OCI-M2 (cell line): ENCODE measurements at regions not wholly inside any gene's neighbourhood (a gene's known extent, or its start where the extent isn't known, plus 50 kb on each side); places are given as distances from the start of the nearest gene placed in this dataset.

Experiments used
- DNase-seq: peaks from one replicate; lab custom pipeline; 2025; ENCODE audit not compliant: unreplicated experiment; lab: John Stamatoyannopoulos, UW

GRCh38 chr4:3818371-3818770, 52.2 kb downstream of the ADRA2C start:
- DNase-seq: no peak

GRCh38 chr4:3819210-3819919, 53.2 kb downstream of the ADRA2C start:
- DNase-seq: no peak

- DNase-seq: no peak
Measured at GRCh38 chr4:3820016-3820805, 54.0 kb downstream of the ADRA2C start.

- DNase-seq: no peak
Measured at GRCh38 chr4:3820806-3821579, 54.8 kb downstream of the ADRA2C start.

GRCh38 chr4:3821580-3822229, 55.5 kb downstream of the ADRA2C start:
- DNase-seq: no peak

GRCh38 chr4:3822230-3822947, 56.2 kb downstream of the ADRA2C start:
- DNase-seq: no peak

GRCh38 chr4:3823496-3824341, 57.5 kb downstream of the ADRA2C start:
- no peak for DNase-seq

- DNase-seq: no peak
Measured at GRCh38 chr4:3824521-3825270, 58.5 kb downstream of the ADRA2C start.

- DNase-seq: no peak
Measured at GRCh38 chr4:3825530-3825929, 59.3 kb downstream of the ADRA2C start.

- no peak for DNase-seq
Measured at GRCh38 chr4:3826247-3827172, 60.3 kb downstream of the ADRA2C start.

- no peak for DNase-seq
Measured at GRCh38 chr4:3827616-3828492, 61.7 kb downstream of the ADRA2C start.

- no peak for DNase-seq
Measured at GRCh38 chr4:3828546-3828945, 62.4 kb downstream of the ADRA2C start.

GRCh38 chr4:3829211-3829955, 63.2 kb downstream of the ADRA2C start:
- DNase-seq: no peak

GRCh38 chr4:3829956-3830773, 64.0 kb downstream of the ADRA2C start:
- no peak for DNase-seq

- no peak for DNase-seq
Measured at GRCh38 chr4:3830774-3831528, 64.8 kb downstream of the ADRA2C start.
